ENCODE measurements at regions not wholly inside any gene's neighbourhood (a gene's known extent, or its start where the extent isn't known, plus 50 kb on each side); places are given as distances from the start of the nearest gene placed in this dataset.

- Histone ChIP-seq H3K79me2 (ENCODE audit: insufficient read depth, low read length) (no peaks in the 10 kb centered on the region), H3K27me3 (ENCODE audit: control insufficient read depth in 1 of 2, insufficient read depth in 2 of 2, low read length in 2 of 2) (no peaks in the 10 kb centered on the region), H4K20me1 (ENCODE audit: insufficient read depth, low read length) (no peaks in the 10 kb centered on the region), H2AFZ (ENCODE audit: low read length) (no peak overlapping the region), H3K4me3 (replicated peaks in 1 of 3; ENCODE audit: insufficient read depth in 1 of 3, low read depth in 2 of 3, low read length in 3 of 3) (no peak overlapping the region), H3K4me2 (ENCODE audit: low read depth, low read length) (peak overlapping the region; percentile 52), H3K27ac (ENCODE audit: extremely low read length, insufficient read depth, low read length) (peak overlapping the region; percentile 75), H3K36me3 (replicated peaks in 1 of 2; ENCODE audit: control insufficient read depth in 1 of 2, insufficient read depth in 2 of 2, low read length in 2 of 2) (no peaks in the 10 kb centered on the region), H3K9ac (ENCODE audit: insufficient read depth, low read depth, low read length) (peak overlapping the region; percentile 53), H3K4me1 (ENCODE audit: insufficient read depth, low read length) (peaks cover 66% of the 10 kb centered on the region), H3K9me3 (ENCODE audit: low read length) (no peaks in the 10 kb centered on the region)
- TF ChIP-seq ZNF562 (CRISPR knock-in tag; IDR thresholded peaks at IDR 0.05; ENCODE audit: borderline replicate concordance) (no peak), NR2F2 (IDR thresholded peaks at IDR 0.05; ENCODE audit: borderline replicate concordance, low read depth) (no peak), ZMAT3 (CRISPR knock-in tag; conservative IDR thresholded peaks at IDR 0.05) (no peak), IKZF5 (CRISPR knock-in tag; IDR thresholded peaks at IDR 0.05) (no peak), STAG1 (CRISPR knock-in tag; IDR thresholded peaks at IDR 0.05) (no peak), GATAD1 (CRISPR knock-in tag; IDR thresholded peaks at IDR 0.05) (no peak), REST (IDR thresholded peaks at IDR 0.05; ENCODE audit: borderline replicate concordance in 1 of 2, low read depth in 1 of 2, low read length in 2 of 2) (no peak), SMARCC2 (IDR thresholded peaks at IDR 0.05) (no peak), NKX3-1 (CRISPR knock-in tag; IDR thresholded peaks at IDR 0.05) (no peak), XBP1 (CRISPR knock-in tag; IDR thresholded peaks at IDR 0.05) (no peak), ZNF468 (CRISPR knock-in tag; IDR thresholded peaks at IDR 0.05) (no peak)
- DNase-seq (ENCODE audit: low spot score) = no peak
- intact Hi-C loops (cut with micrococcal nuclease; ENCODE audit: unreplicated experiment) = no loop called here
- no peak for FAIRE-seq
- 96% methylated on average over 2 of the region's 2 CpGs for WGBS (ENCODE audit: low lambda C conversion rate)
- ChIA-PET POLR2A (interaction anchor here (1.2 to 3.2 kb wide), 8 partner anchors 9 to 111 kb away, joined by 3 to 50 read pairs (median 8); partner anchors contain the start of gene GLUL), CTCF (ENCODE audit: low intra/inter-chr PET ratio, low total read pairs) (no interaction called here)
- in situ Hi-C loops (cut with HindIII; ENCODE audit: extremely low pct_ligation_motif_present, low pct_unique_long_range_greater_than_20kb) = no loop called here
- no peak for ATAC-seq
- BruUV-seq (replicated peaks) = no TSS peak
These were observed 111.1 kb downstream of the GLUL start for GRCh38 chr1:182280504-182280900.
